ENCODE measurements at regions not wholly inside any gene's neighbourhood (a gene's known extent, or its start where the extent isn't known, plus 50 kb on each side); places are given as distances from the start of the nearest gene placed in this dataset.

DNA sequence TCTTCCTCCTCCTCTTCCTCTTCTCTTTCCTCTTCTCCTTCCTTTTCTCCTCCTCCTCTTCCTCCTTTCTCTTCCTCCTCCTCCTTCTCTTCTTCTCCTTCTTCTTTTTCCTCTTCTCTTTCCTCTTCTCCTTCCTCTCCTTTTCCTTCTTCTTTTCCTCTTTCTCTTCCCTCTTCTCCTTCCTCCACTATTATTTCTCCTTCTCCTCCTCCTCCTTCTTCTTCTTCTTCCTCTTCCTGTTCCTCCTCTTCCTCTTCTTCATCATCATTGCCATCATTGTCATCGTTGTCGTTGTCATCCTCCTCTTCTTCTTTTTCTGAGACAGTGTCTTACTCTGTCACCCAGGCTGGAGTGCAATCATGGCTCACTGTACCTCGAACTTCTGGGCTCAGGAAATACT is 256.3 kb upstream of the SOX4 start:
- H3K27me3 ChIP-seq (ENCODE audit: control insufficient read depth, insufficient read depth, low read length, poor library complexity, severe bottlenecking), result no peaks in the 10 kb centered on the region
- TF ChIP-seq, protein P1, sequence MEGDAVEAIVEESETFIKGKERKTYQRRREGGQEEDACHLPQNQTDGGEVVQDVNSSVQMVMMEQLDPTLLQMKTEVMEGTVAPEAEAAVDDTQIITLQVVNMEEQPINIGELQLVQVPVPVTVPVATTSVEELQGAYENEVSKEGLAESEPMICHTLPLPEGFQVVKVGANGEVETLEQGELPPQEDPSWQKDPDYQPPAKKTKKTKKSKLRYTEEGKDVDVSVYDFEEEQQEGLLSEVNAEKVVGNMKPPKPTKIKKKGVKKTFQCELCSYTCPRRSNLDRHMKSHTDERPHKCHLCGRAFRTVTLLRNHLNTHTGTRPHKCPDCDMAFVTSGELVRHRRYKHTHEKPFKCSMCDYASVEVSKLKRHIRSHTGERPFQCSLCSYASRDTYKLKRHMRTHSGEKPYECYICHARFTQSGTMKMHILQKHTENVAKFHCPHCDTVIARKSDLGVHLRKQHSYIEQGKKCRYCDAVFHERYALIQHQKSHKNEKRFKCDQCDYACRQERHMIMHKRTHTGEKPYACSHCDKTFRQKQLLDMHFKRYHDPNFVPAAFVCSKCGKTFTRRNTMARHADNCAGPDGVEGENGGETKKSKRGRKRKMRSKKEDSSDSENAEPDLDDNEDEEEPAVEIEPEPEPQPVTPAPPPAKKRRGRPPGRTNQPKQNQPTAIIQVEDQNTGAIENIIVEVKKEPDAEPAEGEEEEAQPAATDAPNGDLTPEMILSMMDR (conservative IDR thresholded peaks at IDR 0.05), result no peak
- H3K4me3 ChIP-seq (ENCODE audit: low read length), result no peak overlapping the region
- Mint-ChIP-seq H3K4me1 (peaks cover 14% of the 10 kb centered on the region), H3K27me3 (ENCODE audit: insufficient read depth) (peaks cover 2% of the 10 kb centered on the region), H3K27ac (no peak overlapping the region), H3K36me3 (ENCODE audit: low read depth) (no peaks in the 10 kb centered on the region), H3K9me3 (no peaks in the 10 kb centered on the region), H3K4me3 (no peak overlapping the region)
- H3K9me3 ChIP-seq (ENCODE audit: control insufficient read depth, low read length), result no peaks in the 10 kb centered on the region
- 43 to 58% methylated on average over 2 to 3 of the region's 3 CpGs for WGBS, 2 experiments (ENCODE audit: insufficient coverage in 1 of 2, insufficient read length in 1 of 2)
- no peak overlapping the region for H3K27ac ChIP-seq (ENCODE audit: low read depth, low read length)
- no peak for DNase-seq
- H3K9ac ChIP-seq (ENCODE audit: extremely low read depth, low read length, poor library complexity, severe bottlenecking), result no peak overlapping the region
- H3K36me3 ChIP-seq (ENCODE audit: control insufficient read depth, insufficient read depth, low read length), result no peaks in the 10 kb centered on the region
- no peaks in the 10 kb centered on the region for H3K4me1 ChIP-seq (ENCODE audit: control insufficient read depth, insufficient read depth, low read length)

GRCh38 chr6:21340573-21340972 is 253.0 kb upstream of the SOX4 start:
- no peak overlapping the region for H3K27ac Mint-ChIP-seq
- no peak for DNase-seq
- H3K9ac ChIP-seq (ENCODE audit: extremely low read depth, low read length, poor library complexity, severe bottlenecking), result no peak overlapping the region
- H3K36me3 Mint-ChIP-seq (ENCODE audit: low read depth), result no peaks in the 10 kb centered on the region
- H3K27me3 Mint-ChIP-seq (ENCODE audit: insufficient read depth), result peaks cover 2% of the 10 kb centered on the region
- H3K36me3 ChIP-seq (ENCODE audit: control insufficient read depth, insufficient read depth, low read length), result no peaks in the 10 kb centered on the region
- TF ChIP-seq, protein P1 (conservative IDR thresholded peaks at IDR 0.05), result no peak
- no peaks in the 10 kb centered on the region for H3K4me1 ChIP-seq (ENCODE audit: control insufficient read depth, insufficient read depth, low read length)
- H3K4me3 ChIP-seq (ENCODE audit: low read length), result no peak overlapping the region
- H3K27me3 ChIP-seq (ENCODE audit: control insufficient read depth, insufficient read depth, low read length, poor library complexity, severe bottlenecking), result no peaks in the 10 kb centered on the region
- 80 to 93% methylated on average over 2 of the region's 3 CpGs for WGBS, 2 experiments (ENCODE audit: insufficient coverage in 1 of 2, insufficient read length in 1 of 2)
- no peak overlapping the region for H3K4me3 Mint-ChIP-seq
- H3K27ac ChIP-seq (ENCODE audit: low read depth, low read length), result no peak overlapping the region
- no peaks in the 10 kb centered on the region for H3K4me1 Mint-ChIP-seq
- H3K9me3 ChIP-seq (ENCODE audit: control insufficient read depth, low read length), result no peaks in the 10 kb centered on the region
- peaks cover 7% of the 10 kb centered on the region for H3K9me3 Mint-ChIP-seq

- WGBS, 2 experiments (ENCODE audit: insufficient coverage in 1 of 2, insufficient read length in 1 of 2), result 96 to 97% methylated on average over 3 to 4 of the region's 4 CpGs
Observed at GRCh38 chr6:21341910-21342309, 251.6 kb upstream of the SOX4 start.

More at GRCh38 chr6:21341910-21342309, 251.6 kb upstream of the SOX4 start:
- Mint-ChIP-seq H3K27me3 (ENCODE audit: insufficient read depth) (peaks cover 2% of the 10 kb centered on the region), H3K36me3 (ENCODE audit: low read depth) (no peaks in the 10 kb centered on the region), H3K4me1 (no peaks in the 10 kb centered on the region), H3K9me3 (peaks cover 7% of the 10 kb centered on the region), H3K4me3 (no peak overlapping the region), H3K27ac (no peak overlapping the region)
- TF ChIP-seq, protein P1 (conservative IDR thresholded peaks at IDR 0.05), result no peak
- Histone ChIP-seq H3K27ac (ENCODE audit: low read depth, low read length) (no peak overlapping the region), H3K27me3 (ENCODE audit: control insufficient read depth, insufficient read depth, low read length, poor library complexity, severe bottlenecking) (no peaks in the 10 kb centered on the region), H3K9ac (ENCODE audit: extremely low read depth, low read length, poor library complexity, severe bottlenecking) (no peak overlapping the region), H3K9me3 (ENCODE audit: control insufficient read depth, low read length) (no peaks in the 10 kb centered on the region), H3K36me3 (ENCODE audit: control insufficient read depth, insufficient read depth, low read length) (no peaks in the 10 kb centered on the region), H3K4me1 (ENCODE audit: control insufficient read depth, insufficient read depth, low read length) (no peaks in the 10 kb centered on the region), H3K4me3 (ENCODE audit: low read length) (no peak overlapping the region)
- no peak for DNase-seq

Data from endodermal cell (in vitro differentiated cells).